ENCODE measurements at regions not wholly inside any gene's neighbourhood (a gene's known extent, or its start where the extent isn't known, plus 50 kb on each side); places are given as distances from the start of the nearest gene placed in this dataset.
"Not testable (repeated sequence)": the region's sequence is repeated elsewhere in the genome, so short reads cannot be mapped to it uniquely, and the experiment has no call there.

GRCh38 chr20:40309731-40310130 is 379.3 kb downstream of the MAFB start:
- DNase-seq: no peak

- DNase-seq: no peak
Measured at GRCh38 chr20:40307997-40308396, 381.0 kb downstream of the MAFB start.

GRCh38 chr20:40307268-40307667 is 381.8 kb downstream of the MAFB start:
- DNase-seq: no peak

- DNase-seq: no peak
Measured at GRCh38 chr20:40305303-40305702, 383.7 kb downstream of the MAFB start.

GRCh38 chr20:40304119-40304613 is 384.9 kb downstream of the MAFB start:
- no peak for DNase-seq

- DNase-seq: no peak
Measured at GRCh38 chr20:40294747-40295146, 394.3 kb downstream of the MAFB start.

GRCh38 chr20:40294175-40294574 is 394.9 kb downstream of the MAFB start:
- no peak for DNase-seq

- DNase-seq: no peak
Measured at GRCh38 chr20:40293740-40294139, 395.3 kb downstream of the MAFB start.

- DNase-seq: no peak
Measured at GRCh38 chr20:40291493-40292135, 397.4 kb downstream of the MAFB start.

GRCh38 chr20:40287683-40288082 is 401.4 kb downstream of the MAFB start:
- DNase-seq: no peak

GRCh38 chr20:40286975-40287531 is 402.0 kb downstream of the MAFB start:
- DNase-seq: no peak

GRCh38 chr20:40284611-40285010 is 404.4 kb downstream of the MAFB start:
- DNase-seq: no peak

GRCh38 chr20:40283689-40284088 is 405.3 kb downstream of the MAFB start:
- no peak for DNase-seq

GRCh38 chr20:40282941-40283340 is 406.1 kb downstream of the MAFB start:
- no peak for DNase-seq

GRCh38 chr20:40282541-40282940 is 406.5 kb downstream of the MAFB start:
- no peak for DNase-seq

GRCh38 chr20:40280616-40281015 is 408.4 kb downstream of the MAFB start:
- no peak for DNase-seq

- DNase-seq: no peak
Measured at GRCh38 chr20:40279390-40279789, 409.6 kb downstream of the MAFB start.

GRCh38 chr20:40278673-40279072 is 410.4 kb downstream of the MAFB start:
- no peak for DNase-seq

- no peak for DNase-seq
Measured at GRCh38 chr20:40276301-40276700, 412.7 kb downstream of the MAFB start.

- DNase-seq: no peak
Measured at GRCh38 chr20:40275738-40276137, 413.3 kb downstream of the MAFB start.

GRCh38 chr20:40274912-40275533 is 414.0 kb downstream of the MAFB start:
- DNase-seq: no peak

GRCh38 chr20:40269274-40269673 is 419.8 kb downstream of the MAFB start:
- DNase-seq: not testable (repeated sequence)

GRCh38 chr20:40268321-40269075 is 420.5 kb downstream of the MAFB start:
- DNase-seq: no peak
